Mucosa of descending colon (tissue), 3 donors: ENCODE measurements at regions not wholly inside any gene's neighbourhood (a gene's known extent, or its start where the extent isn't known, plus 50 kb on each side); places are given as distances from the start of the nearest gene placed in this dataset.

Experiments used
- ATAC-seq: fragments of 200-7000 bp; cut with Tn5 transposase; one replicate; pipeline ENCODE4 v1.9.1; 2020; ENCODE audit warnings: mild to moderate bottlenecking, moderate library complexity
- DNase-seq, 3 donors: peaks; one replicate each; pipeline ENCODE4 v3.0.0-alpha.2; 2020
- H3K36me3 ChIP-seq: fragments of 200-600 bp; one replicate; pipeline ENCODE4 v1.8.0; 2021; ENCODE audit warnings: low read depth, mild to moderate bottlenecking
- H3K4me1 ChIP-seq: fragments of 200-600 bp; one replicate; pipeline ENCODE4 v1.8.0; 2021; ENCODE audit warnings: low read depth, mild to moderate bottlenecking
- H3K4me3 ChIP-seq: fragments of 200-600 bp; one replicate; pipeline ENCODE4 v1.8.0; 2021; ENCODE audit warnings: mild to moderate bottlenecking
- H3K9me3 ChIP-seq: fragments of 200-600 bp; one replicate; pipeline ENCODE4 v1.8.0; 2021; ENCODE audit warnings: mild to moderate bottlenecking
- intact Hi-C, 2 donors: fragments of 100-400 bp; cut with DNase I in 1 of 2; cut with micrococcal nuclease in 1 of 2; formaldehyde crosslinking; loops; one replicate each; pipeline versions ENCODE4 v1.11.0 to v1.11.1; 2022; cut with DNase I, micrococcal nuclease
- TF ChIP-seq, protein P1 (sequence below): fragments of 200-600 bp; IDR thresholded peaks from one replicate; pipeline ENCODE4 v1.8.0; 2022; ENCODE audit warnings: antibody characterized with exemption, mild to moderate bottlenecking
- donor health status: DM: no; HTN: no; CAD: no; lungs with moderate emphysema.
- donor health status: DM: no; HTN: no; CAD: no.
- donor health status: DM: no; HTN: yes; CAD: no.

DNA sequence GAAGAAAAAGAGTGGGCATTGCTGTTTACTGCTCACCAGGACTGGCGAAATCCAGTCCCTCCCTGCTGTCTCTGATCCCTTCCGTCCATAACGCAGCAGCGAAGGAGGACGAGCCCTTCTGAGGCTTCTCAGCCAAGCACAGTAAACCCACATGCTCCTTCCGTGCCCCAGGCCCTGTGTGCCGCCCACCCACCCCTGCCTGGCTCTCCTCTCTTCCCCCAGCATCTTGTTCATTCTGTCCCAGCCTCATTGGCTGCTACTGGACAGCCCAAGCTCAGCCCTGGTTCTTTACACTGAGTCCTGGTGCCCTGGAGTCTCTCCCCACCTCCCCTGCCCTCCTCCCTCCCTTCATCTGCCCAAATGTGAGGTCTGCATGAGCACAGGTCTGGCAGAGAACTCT is 559.7 kb downstream of the BRD1 start:
- Histone ChIP-seq H3K4me3 (no peak overlapping the region), H3K4me1 (no peaks in the 10 kb centered on the region), H3K9me3 (no peaks in the 10 kb centered on the region), H3K36me3 (no peaks in the 10 kb centered on the region)
- ATAC-seq (no peak), DNase-seq (no peak)
- intact Hi-C loops = no loop called here
- TF ChIP-seq, protein P1, sequence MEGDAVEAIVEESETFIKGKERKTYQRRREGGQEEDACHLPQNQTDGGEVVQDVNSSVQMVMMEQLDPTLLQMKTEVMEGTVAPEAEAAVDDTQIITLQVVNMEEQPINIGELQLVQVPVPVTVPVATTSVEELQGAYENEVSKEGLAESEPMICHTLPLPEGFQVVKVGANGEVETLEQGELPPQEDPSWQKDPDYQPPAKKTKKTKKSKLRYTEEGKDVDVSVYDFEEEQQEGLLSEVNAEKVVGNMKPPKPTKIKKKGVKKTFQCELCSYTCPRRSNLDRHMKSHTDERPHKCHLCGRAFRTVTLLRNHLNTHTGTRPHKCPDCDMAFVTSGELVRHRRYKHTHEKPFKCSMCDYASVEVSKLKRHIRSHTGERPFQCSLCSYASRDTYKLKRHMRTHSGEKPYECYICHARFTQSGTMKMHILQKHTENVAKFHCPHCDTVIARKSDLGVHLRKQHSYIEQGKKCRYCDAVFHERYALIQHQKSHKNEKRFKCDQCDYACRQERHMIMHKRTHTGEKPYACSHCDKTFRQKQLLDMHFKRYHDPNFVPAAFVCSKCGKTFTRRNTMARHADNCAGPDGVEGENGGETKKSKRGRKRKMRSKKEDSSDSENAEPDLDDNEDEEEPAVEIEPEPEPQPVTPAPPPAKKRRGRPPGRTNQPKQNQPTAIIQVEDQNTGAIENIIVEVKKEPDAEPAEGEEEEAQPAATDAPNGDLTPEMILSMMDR = no peak

DNA sequence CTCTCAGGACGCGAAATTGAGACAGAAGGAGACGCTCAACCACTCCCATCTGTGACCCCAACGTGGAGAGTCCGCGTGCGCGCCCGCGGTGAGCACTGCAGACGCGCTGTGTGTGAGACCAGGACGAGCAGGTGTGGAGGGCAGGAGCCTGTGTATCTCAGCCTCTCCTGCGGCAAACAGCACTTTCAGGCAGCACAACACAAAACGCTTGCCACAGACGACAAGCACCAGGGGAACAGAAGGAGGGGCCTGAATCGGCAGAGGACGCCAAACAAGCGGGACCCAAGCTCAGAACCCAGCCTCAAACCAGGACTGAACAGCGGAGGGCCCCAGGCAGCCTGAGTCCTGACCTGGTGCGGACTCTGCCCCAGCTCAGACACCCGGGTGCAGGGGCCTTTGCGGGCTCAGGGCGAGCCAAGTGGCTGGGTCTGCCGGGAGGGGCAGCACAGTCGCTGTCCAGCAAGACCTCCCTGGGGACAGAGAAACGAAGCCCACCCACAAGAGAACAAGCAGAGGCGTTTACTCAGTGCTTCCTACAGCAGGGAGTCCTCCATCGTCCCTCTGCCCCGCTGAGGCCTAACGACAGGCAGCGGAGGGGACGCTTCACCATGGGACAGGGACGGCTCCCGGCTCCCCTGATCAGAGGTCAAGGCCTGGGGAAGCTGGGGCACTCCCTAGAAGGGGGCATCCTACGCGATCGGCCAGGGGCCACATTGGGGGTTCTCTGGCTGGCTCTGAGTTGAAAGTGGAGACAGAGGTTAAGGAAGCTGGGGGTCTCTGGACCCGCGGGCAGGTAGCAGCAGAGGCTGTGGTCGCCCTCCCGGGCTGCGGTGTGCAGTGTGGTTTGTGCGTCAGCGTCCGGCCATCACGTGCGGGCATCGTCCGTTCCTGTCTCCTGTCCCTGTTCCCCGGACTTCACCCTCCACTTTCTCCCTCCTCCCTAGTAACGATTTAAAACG is 560.8 kb downstream of the BRD1 start:
- H3K9me3 ChIP-seq = no peaks in the 10 kb centered on the region
- H3K4me1 ChIP-seq = no peaks in the 10 kb centered on the region
- DNase-seq (no peak), ATAC-seq (no peak)
- TF ChIP-seq, protein P1 = no peak
- no peaks in the 10 kb centered on the region for H3K36me3 ChIP-seq
- intact Hi-C loops = no loop called here
- H3K4me3 ChIP-seq = no peak overlapping the region

DNA sequence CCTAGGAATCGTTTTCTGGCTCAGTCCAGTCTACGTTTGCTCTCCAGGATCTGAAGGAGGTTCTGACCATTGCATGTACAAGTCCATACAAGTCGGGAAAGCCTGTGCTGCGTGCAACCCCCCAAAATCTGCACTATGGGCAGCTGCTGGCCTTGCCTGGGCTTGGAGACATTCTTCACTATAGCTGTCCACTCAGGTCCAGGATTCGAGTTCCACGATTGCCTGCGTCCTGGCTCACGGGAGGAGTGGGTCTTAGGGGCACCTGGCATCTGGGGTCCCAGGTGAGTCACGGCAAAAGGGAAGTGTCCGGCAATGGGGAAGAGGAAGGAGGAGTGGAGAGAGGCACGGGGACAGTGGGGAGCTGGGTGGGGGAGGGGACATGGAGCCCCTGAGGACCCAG is 563.0 kb downstream of the BRD1 start:
- H3K36me3 ChIP-seq = no peaks in the 10 kb centered on the region
- intact Hi-C loops = no loop called here
- DNase-seq (no peak), ATAC-seq (no peak)
- H3K9me3 ChIP-seq = no peaks in the 10 kb centered on the region
- H3K4me1 ChIP-seq = no peaks in the 10 kb centered on the region
- no peak overlapping the region for H3K4me3 ChIP-seq
- TF ChIP-seq, protein P1 = no peak

GRCh38 chr22:49263101-49263500 is 564.6 kb downstream of the BRD1 start:
- no peak for ATAC-seq
- TF ChIP-seq, protein P1 = no peak
- no peak overlapping the region for H3K4me3 ChIP-seq
- DNase-seq = no peak
- no peaks in the 10 kb centered on the region for H3K9me3 ChIP-seq
- intact Hi-C loops = no loop called here
- no peaks in the 10 kb centered on the region for H3K4me1 ChIP-seq
- no peaks in the 10 kb centered on the region for H3K36me3 ChIP-seq

DNA sequence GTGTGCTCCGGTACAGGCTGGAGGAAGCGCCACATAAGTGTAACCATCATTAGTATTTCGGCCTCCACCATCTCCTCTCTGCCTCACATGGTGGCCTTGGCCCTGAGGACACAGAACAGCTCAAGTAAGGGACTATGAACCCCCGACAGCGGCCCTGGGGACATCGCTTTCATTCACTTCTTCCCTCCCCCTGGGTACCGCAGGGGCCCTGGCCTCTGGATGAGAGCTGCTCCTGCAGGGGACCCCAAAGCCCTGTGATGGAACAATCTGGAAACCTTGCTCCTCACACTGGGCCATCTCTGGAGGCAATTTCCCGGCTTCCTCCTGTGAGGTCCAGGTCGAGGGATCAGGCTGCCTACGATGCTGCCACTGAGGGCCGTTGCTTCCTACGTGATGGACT is 565.5 kb downstream of the BRD1 start:
- intact Hi-C loops = no loop called here
- Histone ChIP-seq H3K4me3 (no peak overlapping the region), H3K4me1 (no peaks in the 10 kb centered on the region), H3K36me3 (no peaks in the 10 kb centered on the region), H3K9me3 (no peaks in the 10 kb centered on the region)
- ATAC-seq (no peak), DNase-seq (no peak)
- TF ChIP-seq, protein P1 = no peak
